WTC11 (cell line): ENCODE measurements at regions not wholly inside any gene's neighbourhood (a gene's known extent, or its start where the extent isn't known, plus 50 kb on each side); places are given as distances from the start of the nearest gene placed in this dataset.

Experiments used
- ATAC-seq: fragments of 200-7000 bp; cut with Tn5 transposase; 2 replicates; pipeline ENCODE4 v1.10.0; 2021; ENCODE audit warnings: mild to moderate bottlenecking, moderate library complexity
- CTCF ChIA-PET: fragments of 300-600 bp; sonication (Branson Sonifier 250); formaldehyde crosslinking; loops from one replicate; lab custom pipeline; 2021; ENCODE audit warnings: antibody characterized with exemption; lab: Charles Lee
- POLR2A ChIA-PET: fragments of 350-600 bp; sonication (Branson Sonifier 250); formaldehyde crosslinking; loops from one replicate; lab custom pipeline; 2021; ENCODE audit warnings: antibody characterized with exemption; lab: Charles Lee
- DNase-seq: peaks from one replicate; pipeline ENCODE4 v3.0.0; 2021; ENCODE audit warnings: low spot score
- H3K27ac Mint-ChIP-seq: 2 replicates; pipeline ENCODE4 v1.8.0; 2021; ENCODE audit warnings: mixed read lengths
- H3K27me3 Mint-ChIP-seq: 2 replicates; pipeline ENCODE4 v1.8.0; 2021; ENCODE audit warnings: low read depth, mild to moderate bottlenecking, moderate library complexity, mixed read lengths
- H3K36me3 Mint-ChIP-seq: 2 replicates; pipeline ENCODE4 v1.8.0; 2021; ENCODE audit warnings: mixed read lengths
- H3K4me1 Mint-ChIP-seq: 2 replicates; pipeline ENCODE4 v1.8.0; 2022; ENCODE audit warnings: mixed read lengths
- H3K4me3 Mint-ChIP-seq: 2 replicates; pipeline ENCODE4 v1.8.0; 2021; ENCODE audit warnings: mild to moderate bottlenecking, moderate library complexity, mixed read lengths
- H3K9me3 Mint-ChIP-seq: 2 replicates; pipeline ENCODE4 v1.8.0; 2021; ENCODE audit warnings: mixed read lengths
- AR ChIP-seq: fragments of 250-450 bp; sonication (Bioruptor Pico); IDR thresholded peaks from 2 replicates; pipeline ENCODE4 v1.9.0; 2021; ENCODE audit warnings: mild to moderate bottlenecking
- GABPB1 ChIP-seq: sonication (generic); formaldehyde crosslinking; IDR thresholded peaks from 2 replicates; pipeline ENCODE4 v1.8.1; 2023; ENCODE audit warnings: mild to moderate bottlenecking, missing genetic modification reagents
- JAZF1 ChIP-seq: fragments of 250-450 bp; sonication (Bioruptor Pico); IDR thresholded peaks from 2 replicates; pipeline ENCODE4 v1.9.0; 2021; ENCODE audit warnings: moderate library complexity, mild to moderate bottlenecking, inconsistent platforms
- JUN ChIP-seq: sonication (generic); formaldehyde crosslinking; IDR thresholded peaks from 2 replicates; pipeline ENCODE4 v1.8.0; 2023; ENCODE audit warnings: mild to moderate bottlenecking, missing genetic modification reagents
- SP1 ChIP-seq: sonication (generic); formaldehyde crosslinking; conservative IDR thresholded peaks from 2 replicates; pipeline ENCODE4 v1.8.1; 2022; ENCODE audit warnings: missing genetic modification reagents
- TCF7 ChIP-seq: sonication (generic); formaldehyde crosslinking; IDR thresholded peaks from 2 replicates; pipeline ENCODE4 v1.8.0; 2022; ENCODE audit warnings: mild to moderate bottlenecking, low read depth, missing genetic modification reagents, moderate library complexity
- ZNF263 ChIP-seq: sonication (generic); formaldehyde crosslinking; IDR thresholded peaks from 2 replicates; pipeline ENCODE4 v1.8.1; 2022; ENCODE audit warnings: low read depth, mild to moderate bottlenecking, moderate library complexity, missing genetic modification reagents
- ZNF423 ChIP-seq: fragments of 250-450 bp; sonication (Bioruptor Pico); IDR thresholded peaks from 2 replicates; pipeline ENCODE4 v2.1.2; 2022; ENCODE audit warnings: mild to moderate bottlenecking, moderate library complexity
- ZNF512 ChIP-seq: sonication (generic); formaldehyde crosslinking; IDR thresholded peaks from 2 replicates; pipeline ENCODE4 v1.8.1; 2022; ENCODE audit warnings: missing genetic modification reagents, borderline replicate concordance
- TF ChIP-seq, protein P1 (sequence below): sonication (generic); formaldehyde crosslinking; IDR thresholded peaks from 2 replicates; pipeline ENCODE4 v1.8.0; 2022; ENCODE audit warnings: missing genetic modification reagents
- TF ChIP-seq, protein P2 (sequence below): sonication (generic); formaldehyde crosslinking; IDR thresholded peaks from 2 replicates; pipeline ENCODE4 v1.8.1; 2022; ENCODE audit warnings: mild to moderate bottlenecking, missing genetic modification reagents, moderate library complexity, borderline replicate concordance
- TF ChIP-seq, protein P3 (sequence below): sonication (generic); formaldehyde crosslinking; conservative IDR thresholded peaks from 2 replicates; pipeline ENCODE4 v1.8.1; 2023; ENCODE audit warnings: mild to moderate bottlenecking, low read depth, missing genetic modification reagents, moderate library complexity

- no peak for TF ChIP-seq ZNF423
Observed at GRCh38 chr9:7342229-7342628, 457.3 kb downstream of the DMAC1 start (continued).

DNA sequence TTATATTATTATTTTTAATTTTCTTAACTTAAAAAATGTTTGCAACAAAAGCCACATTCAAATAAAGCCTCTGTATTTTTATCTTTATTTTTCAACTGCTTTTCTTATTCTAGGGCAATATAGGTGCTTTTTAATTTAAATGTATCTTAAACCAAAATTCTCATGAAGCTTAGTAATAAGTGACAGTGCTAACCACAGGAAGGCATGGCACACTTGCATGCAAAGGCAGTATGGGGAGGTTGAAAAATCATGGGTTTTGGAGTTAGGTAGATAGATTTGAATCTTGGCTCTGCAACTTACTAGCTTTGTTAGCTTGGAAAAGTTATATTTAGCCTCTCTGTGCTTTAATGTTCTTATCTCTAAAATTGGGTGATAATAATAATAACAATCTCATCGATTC is 458.0 kb downstream of the DMAC1 start:
- ATAC-seq = no peak
- CTCF ChIA-PET = interaction anchor here (1.0 to 1.5 kb wide), 3 partner anchors 19 to 169 kb away, joined by 3 to 8 read pairs (median 4); no protein-coding TSS in a partner anchor
- Mint-ChIP-seq H3K4me1 (peaks cover 6% of the 10 kb centered on the region; the same call in 1 of the 2 replicates), H3K27me3 (no peaks in the 10 kb centered on the region), H3K4me3 (no peak overlapping the region), H3K9me3 (no peaks in the 10 kb centered on the region), H3K27ac (no peak overlapping the region), H3K36me3 (no peaks in the 10 kb centered on the region)
- DNase-seq = no peak
- POLR2A ChIA-PET = no interaction called here
- TF ChIP-seq JUN (CRISPR knock-in tag) (no peak), ZNF263 (CRISPR knock-in tag) (no peak), ZNF512 (CRISPR knock-in tag) (no peak), SP1 (CRISPR knock-in tag) (no peak)
- TF ChIP-seq, protein P1, sequence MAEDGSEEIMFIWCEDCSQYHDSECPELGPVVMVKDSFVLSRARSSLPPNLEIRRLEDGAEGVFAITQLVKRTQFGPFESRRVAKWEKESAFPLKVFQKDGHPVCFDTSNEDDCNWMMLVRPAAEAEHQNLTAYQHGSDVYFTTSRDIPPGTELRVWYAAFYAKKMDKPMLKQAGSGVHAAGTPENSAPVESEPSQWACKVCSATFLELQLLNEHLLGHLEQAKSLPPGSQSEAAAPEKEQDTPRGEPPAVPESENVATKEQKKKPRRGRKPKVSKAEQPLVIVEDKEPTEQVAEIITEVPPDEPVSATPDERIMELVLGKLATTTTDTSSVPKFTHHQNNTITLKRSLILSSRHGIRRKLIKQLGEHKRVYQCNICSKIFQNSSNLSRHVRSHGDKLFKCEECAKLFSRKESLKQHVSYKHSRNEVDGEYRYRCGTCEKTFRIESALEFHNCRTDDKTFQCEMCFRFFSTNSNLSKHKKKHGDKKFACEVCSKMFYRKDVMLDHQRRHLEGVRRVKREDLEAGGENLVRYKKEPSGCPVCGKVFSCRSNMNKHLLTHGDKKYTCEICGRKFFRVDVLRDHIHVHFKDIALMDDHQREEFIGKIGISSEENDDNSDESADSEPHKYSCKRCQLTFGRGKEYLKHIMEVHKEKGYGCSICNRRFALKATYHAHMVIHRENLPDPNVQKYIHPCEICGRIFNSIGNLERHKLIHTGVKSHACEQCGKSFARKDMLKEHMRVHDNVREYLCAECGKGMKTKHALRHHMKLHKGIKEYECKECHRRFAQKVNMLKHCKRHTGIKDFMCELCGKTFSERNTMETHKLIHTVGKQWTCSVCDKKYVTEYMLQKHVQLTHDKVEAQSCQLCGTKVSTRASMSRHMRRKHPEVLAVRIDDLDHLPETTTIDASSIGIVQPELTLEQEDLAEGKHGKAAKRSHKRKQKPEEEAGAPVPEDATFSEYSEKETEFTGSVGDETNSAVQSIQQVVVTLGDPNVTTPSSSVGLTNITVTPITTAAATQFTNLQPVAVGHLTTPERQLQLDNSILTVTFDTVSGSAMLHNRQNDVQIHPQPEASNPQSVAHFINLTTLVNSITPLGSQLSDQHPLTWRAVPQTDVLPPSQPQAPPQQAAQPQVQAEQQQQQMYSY (CRISPR knock-in tag) = no peak

GRCh38 chr9:7340451-7340850 is 459.1 kb downstream of the DMAC1 start:
- no peak for ATAC-seq
- DNase-seq = no peak
- TF ChIP-seq, protein P2, sequence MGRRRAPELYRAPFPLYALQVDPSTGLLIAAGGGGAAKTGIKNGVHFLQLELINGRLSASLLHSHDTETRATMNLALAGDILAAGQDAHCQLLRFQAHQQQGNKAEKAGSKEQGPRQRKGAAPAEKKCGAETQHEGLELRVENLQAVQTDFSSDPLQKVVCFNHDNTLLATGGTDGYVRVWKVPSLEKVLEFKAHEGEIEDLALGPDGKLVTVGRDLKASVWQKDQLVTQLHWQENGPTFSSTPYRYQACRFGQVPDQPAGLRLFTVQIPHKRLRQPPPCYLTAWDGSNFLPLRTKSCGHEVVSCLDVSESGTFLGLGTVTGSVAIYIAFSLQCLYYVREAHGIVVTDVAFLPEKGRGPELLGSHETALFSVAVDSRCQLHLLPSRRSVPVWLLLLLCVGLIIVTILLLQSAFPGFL = no peak
- TF ChIP-seq TCF7 (CRISPR knock-in tag) = no peak
- TF ChIP-seq JAZF1 (CRISPR knock-in tag) = no peak
- TF ChIP-seq ZNF263 (CRISPR knock-in tag) = no peak
- TF ChIP-seq AR (CRISPR knock-in tag) = no peak
- no peak for TF ChIP-seq SP1 (CRISPR knock-in tag)
- TF ChIP-seq GABPB1 (CRISPR knock-in tag) = no peak
- TF ChIP-seq, protein P3, sequence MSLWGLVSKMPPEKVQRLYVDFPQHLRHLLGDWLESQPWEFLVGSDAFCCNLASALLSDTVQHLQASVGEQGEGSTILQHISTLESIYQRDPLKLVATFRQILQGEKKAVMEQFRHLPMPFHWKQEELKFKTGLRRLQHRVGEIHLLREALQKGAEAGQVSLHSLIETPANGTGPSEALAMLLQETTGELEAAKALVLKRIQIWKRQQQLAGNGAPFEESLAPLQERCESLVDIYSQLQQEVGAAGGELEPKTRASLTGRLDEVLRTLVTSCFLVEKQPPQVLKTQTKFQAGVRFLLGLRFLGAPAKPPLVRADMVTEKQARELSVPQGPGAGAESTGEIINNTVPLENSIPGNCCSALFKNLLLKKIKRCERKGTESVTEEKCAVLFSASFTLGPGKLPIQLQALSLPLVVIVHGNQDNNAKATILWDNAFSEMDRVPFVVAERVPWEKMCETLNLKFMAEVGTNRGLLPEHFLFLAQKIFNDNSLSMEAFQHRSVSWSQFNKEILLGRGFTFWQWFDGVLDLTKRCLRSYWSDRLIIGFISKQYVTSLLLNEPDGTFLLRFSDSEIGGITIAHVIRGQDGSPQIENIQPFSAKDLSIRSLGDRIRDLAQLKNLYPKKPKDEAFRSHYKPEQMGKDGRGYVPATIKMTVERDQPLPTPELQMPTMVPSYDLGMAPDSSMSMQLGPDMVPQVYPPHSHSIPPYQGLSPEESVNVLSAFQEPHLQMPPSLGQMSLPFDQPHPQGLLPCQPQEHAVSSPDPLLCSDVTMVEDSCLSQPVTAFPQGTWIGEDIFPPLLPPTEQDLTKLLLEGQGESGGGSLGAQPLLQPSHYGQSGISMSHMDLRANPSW (CRISPR knock-in tag) = no peak
- no peak for TF ChIP-seq ZNF423
- Mint-ChIP-seq H3K36me3 (no peaks in the 10 kb centered on the region), H3K27me3 (no peaks in the 10 kb centered on the region), H3K27ac (no peak overlapping the region), H3K4me3 (no peak overlapping the region), H3K9me3 (no peaks in the 10 kb centered on the region), H3K4me1 (peaks cover 11% of the 10 kb centered on the region)
- ChIA-PET POLR2A (no interaction called here), CTCF (no interaction called here)
